ENCODE measurements at regions not wholly inside any gene's neighbourhood (a gene's known extent, or its start where the extent isn't known, plus 50 kb on each side); places are given as distances from the start of the nearest gene placed in this dataset.

- TF ChIP-seq REST (IDR thresholded peaks at IDR 0.05; ENCODE audit: insufficient read depth in 1 of 2, low read depth in 2 of 2, low read length in 2 of 2) (no peak), POLR2AphosphoS5 (IDR thresholded peaks at IDR 0.05; ENCODE audit: low read depth, low read length) (no peak), TAF1 (IDR thresholded peaks at IDR 0.05; ENCODE audit: borderline replicate concordance, insufficient read depth, low read length) (no peak)
Measured at GRCh38 chr15:77781151-77781945, 148.6 kb upstream of the LINGO1 start.

All from PFSK-1 (cell line).